ENCODE measurements at regions not wholly inside any gene's neighbourhood (a gene's known extent, or its start where the extent isn't known, plus 50 kb on each side); places are given as distances from the start of the nearest gene placed in this dataset.

DNA sequence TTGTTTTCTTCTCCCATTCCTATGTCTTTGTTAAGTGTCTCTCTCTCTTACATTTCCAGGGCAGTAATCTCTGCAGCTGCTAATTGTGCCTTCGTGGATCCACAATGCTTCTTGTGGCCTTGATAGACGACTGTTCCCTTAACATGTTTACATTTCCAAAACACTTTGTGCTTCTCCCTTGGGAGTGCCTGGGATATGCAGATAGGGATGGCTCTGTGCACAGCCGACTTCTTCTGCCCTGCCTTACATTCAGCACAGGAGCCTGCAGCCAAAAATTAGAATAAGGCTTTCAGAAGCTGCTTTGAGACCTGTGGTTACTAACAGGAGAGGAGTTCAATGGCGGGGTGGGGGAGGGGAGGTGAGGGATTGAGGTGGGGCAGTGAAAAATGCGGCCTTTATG, 328.9 kb downstream of the TDRD15 start:
- TF ChIP-seq POLR2AphosphoS5 (IDR thresholded peaks at IDR 0.05; ENCODE audit: low read depth, low read length) (no peak), POLR2A (IDR thresholded peaks at IDR 0.05; ENCODE audit: low read depth, low read length) (no peak), PAX5 (IDR thresholded peaks at IDR 0.05; ENCODE audit: insufficient read depth, low read length, severe bottlenecking) (no peak), SPI1 (IDR thresholded peaks at IDR 0.05; ENCODE audit: low read depth, low read length) (no peak), TAF1 (IDR thresholded peaks at IDR 0.05; ENCODE audit: low read depth, low read length) (no peak)
